NCI-H345 treated with DMSO at 0.1 percent for 48 hours (cell line): ENCODE measurements at regions not wholly inside any gene's neighbourhood (a gene's known extent, or its start where the extent isn't known, plus 50 kb on each side); places are given as distances from the start of the nearest gene placed in this dataset.
A peak's percentile ranks its signal among the peaks of the same experiment; 100 is the strongest.
"Not testable (repeated sequence)": the region's sequence is repeated elsewhere in the genome, so short reads cannot be mapped to it uniquely, and the experiment has no call there.

Experiments used
- DNase-seq: peaks from one replicate; lab custom pipeline; 2025; ENCODE audit not compliant: unreplicated experiment; lab: John Stamatoyannopoulos, UW

DNA sequence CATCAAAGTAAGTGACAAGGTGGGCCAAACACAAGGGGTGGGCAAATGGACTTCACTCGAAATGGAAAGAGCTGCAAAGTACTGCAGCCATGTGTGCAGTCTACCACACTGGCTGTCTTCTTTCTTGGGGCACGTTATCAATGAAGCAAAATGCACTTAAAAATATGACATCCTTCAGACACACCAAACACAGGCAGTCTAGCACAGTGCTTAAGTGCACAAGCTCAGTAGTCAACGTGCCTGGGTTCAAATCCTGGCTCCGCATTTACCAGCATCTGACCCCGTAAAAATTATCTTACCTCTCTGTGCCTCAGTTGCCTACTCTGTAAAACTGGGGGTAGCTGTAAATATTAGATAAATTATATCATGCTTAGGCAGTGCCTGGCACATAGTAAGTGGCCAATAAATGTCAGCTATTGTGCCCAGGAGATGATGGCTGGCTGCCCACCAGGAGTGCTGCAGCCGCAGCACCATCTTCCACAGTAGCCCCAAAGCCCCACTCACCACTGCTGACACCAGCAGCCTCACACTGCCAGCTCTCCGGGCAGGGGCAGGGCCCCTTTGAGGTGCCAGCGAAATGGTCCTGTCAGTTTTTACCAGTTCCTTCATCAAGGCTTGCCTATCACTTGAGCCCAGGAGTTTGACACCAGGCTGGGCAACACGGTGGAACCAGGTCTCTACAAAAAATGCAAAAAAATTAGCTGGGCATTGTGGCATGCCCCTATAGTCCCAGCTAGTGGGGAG lies 121.8 kb upstream of the SLC1A4 start:
- DNase-seq, result no peak

DNA sequence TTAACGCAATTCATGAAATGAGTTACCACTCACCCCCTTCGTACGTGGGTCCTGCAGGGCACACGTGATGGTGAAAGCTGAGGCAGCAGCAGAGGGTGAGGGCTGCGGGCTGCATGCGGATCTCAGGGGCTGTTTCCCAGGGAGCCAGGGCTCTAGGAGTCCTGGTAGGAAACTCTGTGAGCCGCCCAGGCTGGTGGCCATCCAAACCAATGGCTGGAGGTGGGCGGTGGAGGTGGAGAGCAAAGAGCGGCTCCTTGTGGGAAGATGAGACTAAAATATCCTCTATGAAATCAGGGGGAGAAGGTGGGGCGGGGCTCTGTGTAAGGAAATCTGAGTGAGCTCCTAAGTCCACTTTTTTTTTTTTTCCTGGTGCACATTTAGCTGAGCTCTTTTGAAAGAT lies 120.1 kb upstream of the SLC1A4 start:
- no peak for DNase-seq

DNA sequence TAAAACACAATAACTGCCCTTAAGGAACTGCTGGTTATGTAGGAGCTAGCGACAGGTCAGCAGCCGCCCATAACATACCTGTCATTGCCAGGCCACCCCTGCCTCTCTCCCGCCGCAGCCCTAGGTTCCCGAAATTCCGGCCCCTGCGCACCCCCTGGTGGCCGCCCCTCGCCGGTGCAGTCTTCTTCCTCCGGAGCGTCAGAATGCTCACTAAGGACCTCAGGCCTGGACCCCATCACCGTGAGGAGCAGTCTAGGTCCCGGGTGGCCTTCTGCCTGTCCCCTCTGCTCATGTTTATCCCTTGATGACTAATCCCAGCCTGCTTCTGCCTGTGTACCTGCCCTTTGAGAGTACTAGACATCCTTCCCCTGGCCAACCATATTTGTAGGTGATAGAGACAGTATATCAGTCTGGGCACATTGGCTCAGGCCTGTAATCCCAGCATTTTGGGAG lies 115.7 kb upstream of the SLC1A4 start:
- DNase-seq, result peak; percentile 43

DNA sequence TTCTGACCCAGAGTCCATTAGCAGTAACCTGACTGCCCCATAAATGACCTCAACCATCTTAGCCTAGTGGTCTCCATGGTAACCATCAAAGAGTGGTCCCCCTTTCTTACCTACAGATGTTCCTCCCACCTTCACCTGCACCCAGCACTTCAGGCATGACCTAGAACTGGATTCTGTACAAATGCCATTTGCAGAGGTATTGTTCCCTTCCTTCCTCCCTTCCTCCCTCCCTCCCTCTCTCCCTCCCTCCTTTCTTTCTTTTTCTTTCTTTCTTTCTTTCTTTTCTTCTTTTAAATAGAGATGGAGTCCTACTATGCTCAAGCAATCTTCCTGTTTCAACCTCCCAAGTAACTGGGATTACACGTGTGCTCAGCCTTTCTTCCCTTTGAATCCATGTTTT lies 114.6 kb upstream of the SLC1A4 start:
- DNase-seq, result no peak

DNA sequence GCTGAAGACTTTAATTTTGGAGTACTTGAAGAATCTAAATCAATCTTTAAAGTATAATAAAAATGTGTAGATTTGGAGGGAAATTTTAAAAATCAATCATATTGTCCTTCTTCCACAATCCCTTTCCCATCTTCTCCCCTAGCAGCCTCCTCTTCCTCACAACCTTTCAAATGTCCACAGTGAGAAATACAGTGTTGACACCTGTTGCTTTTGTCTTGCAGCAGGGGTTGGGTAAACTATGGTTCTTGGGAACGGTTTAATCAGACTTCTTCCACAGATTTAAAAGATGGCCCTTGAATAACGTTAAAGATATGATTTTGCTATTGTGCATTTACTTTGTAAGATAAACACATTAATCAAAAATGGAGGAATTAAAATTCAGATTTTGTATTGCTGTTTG lies 113.8 kb upstream of the SLC1A4 start:
- no peak for DNase-seq

DNA sequence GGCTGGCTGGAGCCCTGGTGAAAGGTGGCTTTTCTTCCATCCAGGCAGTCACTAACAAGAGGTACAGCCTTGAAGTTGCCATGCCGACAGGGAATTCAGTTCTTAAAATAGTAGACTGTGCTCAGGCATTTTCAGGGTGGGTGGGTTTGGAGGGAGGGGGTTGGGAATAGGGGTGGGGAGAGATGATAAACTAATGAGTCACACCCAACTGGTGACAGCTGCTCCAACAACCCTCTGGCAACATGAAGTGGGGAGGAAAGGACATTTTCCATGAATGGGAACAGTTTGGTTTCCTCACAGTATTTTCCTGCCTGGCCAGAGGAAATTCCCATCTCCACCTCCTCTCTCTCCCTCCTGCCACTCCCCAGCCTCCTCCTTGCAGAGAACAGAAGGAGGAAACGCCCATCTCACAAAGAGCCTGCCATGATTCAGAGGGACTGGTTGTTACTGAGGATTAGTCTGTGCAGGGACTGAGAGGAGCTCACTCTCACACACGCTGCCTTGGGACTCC lies 113.0 kb upstream of the SLC1A4 start:
- no peak for DNase-seq

DNA sequence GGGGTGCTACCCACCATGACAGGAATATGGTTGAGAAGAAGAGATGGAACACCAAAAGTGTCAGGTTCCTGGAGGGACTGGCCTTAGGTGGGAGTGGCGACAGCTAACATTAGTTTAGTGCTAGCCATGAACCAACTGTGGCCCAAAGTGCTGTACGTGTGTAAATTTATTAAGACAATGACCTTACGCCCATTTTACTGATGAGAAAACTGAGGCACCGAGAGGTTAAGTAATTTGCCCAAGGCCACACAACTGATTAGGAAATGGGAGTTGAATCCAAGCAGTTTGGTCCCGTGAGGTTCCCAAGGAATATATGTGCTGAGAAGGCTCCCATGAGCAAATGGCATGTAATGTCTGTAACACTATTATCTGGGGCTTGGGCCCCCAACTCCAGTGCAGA lies 109.5 kb upstream of the SLC1A4 start:
- DNase-seq, result no peak

DNA sequence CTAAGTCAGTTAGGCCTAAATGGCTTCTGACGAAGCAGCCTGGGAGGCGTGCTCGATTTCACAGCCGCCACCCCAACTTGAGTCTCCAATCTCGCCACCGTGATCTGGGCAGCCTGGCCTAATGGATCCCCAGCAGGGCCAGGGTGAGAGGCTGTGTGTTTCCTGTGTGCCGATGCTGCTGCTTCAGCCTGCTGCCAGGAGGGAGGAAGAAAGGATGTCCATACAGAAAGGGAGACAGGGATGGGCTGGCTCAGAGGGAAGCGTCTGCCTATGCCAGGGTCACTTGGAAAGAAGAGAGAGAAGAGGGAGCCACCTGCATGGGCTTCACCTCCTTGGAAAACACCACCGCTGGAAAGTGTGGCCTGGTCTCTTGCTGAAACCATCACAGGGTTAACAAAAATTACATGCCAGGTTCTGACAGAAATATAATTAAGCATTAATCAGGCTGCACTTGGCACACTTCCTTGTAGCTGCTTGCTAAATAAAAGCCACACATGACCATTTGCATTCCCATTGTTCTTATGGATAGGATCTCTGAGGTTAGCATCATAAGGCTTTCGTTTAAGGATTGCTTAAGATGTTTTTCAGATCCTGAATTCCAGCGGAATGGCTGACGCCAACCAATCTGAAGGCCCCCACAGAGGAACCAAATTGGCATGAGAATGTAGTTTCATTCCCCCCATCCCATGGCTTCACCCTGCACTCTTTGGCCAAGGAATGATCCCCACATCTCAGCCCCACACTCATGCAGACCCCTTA lies 108.8 kb upstream of the SLC1A4 start:
- no peak for DNase-seq

DNA sequence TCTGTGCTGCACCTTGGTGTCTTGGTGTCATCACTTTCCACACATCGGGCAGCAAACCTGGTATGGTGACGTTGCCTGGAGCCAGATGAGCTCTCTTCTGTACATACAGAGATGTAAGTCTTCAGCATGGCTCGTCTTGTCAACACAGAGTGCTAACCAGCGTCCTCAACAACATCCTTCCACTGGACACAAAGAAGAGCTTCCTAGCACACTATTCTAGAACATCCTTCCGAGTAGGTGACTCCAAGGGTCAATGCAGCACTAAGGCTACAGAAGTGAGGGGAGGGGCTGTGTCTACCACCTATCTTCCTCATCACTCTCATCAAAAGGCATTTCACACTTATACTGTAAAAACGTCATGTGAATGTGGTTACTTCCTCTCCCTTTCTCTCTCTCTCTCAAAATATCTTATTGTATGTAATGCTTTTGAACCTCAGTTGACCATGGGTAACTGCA lies 108.1 kb upstream of the SLC1A4 start:
- no peak for DNase-seq

DNA sequence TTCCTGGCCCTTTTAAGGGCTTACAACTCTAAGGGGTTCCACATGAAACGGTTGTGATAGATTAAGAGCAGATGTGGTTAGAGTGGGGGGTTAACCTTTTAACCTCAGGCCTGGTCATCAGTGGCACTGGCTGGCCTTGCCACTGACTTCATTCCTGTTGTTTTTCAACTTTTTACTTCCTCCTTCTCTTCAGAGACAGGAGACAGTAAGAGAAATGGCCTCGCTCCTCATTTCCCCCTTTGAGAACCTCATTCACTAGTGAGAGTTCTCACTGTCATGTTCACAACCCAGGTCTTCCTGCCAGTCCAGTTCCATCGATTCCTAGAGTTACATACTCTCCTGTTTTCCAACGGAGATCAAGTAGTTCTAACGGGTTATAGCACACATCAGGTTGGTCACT lies 101.6 kb upstream of the SLC1A4 start:
- DNase-seq, result no peak

DNA sequence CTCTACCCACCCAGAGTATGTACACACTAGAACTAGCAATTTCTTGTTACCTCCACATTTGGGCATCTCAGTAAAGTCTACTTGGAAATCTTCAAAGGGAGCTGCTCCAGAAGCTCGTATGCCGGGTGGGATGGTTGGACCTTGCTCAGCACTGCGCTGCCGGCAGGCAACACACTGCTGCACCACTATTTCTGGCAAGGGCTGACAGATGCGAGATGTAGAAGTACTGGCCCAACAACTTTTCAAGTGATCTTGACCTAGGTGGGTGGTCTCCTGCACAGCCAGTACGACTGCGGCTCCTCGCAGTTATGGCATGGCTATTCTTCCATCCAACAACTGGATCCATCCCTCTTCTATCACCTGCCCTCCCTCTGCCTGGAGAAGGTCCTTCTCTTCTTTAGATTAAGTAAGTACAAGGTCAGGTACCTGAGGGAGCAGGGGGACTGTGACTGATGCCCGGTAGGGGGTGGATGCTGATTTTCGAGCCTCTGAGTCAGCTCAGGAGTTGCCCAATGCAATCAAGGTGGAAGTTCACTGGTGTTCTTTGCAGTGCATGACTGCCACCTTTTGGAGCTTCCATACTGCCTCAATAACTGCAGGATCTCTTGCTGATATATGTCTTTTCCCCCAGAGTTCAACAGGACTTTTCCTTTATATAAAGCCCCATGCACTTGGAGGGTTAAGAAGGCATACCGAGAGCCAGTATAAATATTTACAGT lies 100.4 kb upstream of the SLC1A4 start:
- no peak for DNase-seq

DNA sequence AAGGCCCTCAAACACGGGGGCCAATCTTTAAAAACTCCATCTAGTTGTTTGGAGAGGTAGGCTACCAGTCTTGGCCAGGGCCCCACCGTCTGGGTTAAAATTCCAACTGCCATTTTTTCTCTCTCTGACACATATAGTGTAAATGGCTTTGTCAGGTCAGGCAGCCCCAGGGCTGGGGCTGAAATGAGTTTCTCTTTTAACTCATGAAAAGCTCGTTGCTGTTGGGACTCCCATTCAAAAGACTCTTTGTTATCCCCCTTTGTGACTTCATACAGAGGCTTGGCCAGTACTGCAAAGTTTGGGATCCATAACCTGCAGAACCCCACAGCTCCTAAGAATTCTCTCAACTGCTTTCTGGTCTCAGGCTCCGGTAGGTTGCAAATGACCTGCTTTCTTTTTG lies 99.4 kb upstream of the SLC1A4 start:
- DNase-seq, result no peak

DNA sequence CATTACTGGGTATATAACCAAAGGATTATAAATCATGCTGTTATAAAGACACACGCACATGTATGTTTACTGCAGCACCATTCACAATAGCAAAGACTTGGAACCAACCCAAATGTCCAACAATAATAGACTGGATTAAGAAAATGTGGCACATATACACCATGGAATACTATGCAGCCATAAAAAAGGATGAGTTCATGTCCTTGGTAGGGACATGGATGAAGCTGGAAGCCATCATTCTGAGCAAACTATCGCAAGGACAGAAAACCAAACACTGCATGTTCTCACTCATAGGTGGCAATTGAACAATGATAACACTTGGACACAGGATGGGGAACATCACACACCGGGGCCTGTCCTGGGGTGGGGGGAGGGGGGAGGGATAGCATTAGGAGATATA lies 92.6 kb upstream of the SLC1A4 start:
- not testable (repeated sequence) for DNase-seq

DNA sequence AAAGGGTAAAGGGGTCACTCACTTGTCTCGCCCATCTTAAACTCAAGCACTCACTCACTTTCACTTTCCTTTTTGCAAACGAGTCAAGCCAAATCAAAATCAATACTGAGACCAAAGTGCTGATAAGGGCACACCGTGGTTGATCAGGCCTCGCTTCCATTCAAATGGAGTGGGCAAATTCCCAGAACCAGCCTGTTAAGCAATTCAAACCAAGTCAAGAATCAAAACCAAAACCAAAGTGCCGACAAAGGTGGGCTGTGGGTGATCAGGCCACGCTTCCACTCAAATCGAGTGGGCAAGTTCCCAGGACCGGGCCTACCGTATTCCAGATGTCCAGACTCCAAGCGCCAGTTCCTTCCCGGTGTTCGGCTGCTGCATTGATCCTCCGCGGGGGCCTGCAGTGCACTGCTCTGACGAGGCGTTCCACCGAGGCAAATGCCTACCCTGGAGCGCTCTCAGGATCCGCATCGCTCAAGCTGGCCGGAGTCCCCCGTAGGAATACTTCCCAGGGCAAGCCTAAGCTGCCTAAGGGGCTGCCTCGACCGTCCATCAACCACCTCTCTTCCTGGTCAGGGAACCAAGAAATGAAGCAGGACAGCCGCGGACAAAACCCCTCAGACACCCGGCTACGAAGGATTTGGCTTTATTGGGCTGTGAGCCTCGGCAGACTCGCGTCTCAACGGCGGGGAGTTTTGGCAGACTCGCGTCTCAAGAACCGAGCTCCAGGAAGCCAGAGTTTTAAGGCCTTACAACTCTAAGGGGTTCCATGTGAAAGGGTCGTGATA lies 89.9 kb upstream of the SLC1A4 start:
- DNase-seq, result no peak

DNA sequence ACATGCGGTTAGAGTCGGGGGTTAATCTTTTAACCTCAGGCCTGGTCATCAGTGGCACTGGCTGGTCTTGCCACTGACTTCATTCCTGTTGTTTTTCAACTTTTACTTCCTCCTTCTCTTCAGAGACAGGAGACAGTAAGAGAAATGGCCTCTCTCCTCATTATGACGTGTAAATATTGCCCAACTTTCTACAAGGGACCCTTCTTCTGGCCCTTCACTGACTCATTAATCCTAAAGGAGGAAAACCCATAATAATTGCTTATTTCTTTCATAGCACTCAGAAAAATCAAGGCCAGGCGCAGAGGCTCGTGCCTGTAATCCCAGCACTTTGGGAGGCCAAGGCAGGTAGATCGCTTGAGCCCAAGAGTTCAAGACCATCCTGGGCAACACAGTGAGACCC lies 89.3 kb upstream of the SLC1A4 start:
- DNase-seq, result not testable (repeated sequence)

DNA sequence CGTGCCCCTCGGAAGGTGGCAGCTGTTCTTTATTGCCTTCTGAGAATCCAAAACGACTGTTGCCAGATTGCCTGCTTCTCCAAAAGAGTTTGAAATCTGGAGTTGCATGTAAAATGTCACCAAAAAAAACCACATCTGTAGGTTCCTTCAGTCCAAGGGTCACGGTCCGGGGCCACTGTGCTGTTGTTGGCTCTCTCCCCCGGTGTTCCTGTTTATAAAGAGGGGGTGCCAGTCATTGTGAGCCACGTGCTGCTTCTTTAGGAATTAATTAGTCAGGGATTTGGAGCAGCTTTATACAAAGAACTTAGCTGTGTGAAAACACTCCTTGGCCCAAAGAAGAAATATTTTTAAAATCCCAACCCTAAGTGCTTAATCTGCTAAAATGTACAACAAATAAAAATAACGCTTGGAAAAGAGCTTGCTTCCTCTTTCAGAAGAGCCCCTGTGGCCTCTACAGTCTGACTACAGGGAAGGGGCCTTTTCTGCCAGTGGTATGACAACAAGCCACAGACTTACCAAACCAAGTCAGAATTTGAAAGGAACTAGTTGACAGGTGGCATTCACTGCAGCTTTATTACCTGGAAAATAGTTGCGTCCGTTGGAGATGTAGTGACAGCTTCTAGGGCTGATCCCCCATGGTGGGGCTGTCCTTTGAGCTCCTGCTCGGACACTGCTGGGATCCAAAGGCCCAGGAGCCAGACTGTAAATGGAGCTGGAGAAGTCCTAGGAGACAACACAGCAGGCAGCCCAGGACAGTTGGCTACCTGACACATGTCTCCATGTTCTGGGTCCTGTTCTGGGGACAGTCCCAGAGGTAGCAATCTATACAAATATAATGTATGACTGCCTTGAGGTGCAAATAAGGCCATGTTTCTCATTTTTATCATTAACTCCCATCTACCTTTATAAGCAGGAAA lies 84.5 kb upstream of the SLC1A4 start:
- no peak for DNase-seq

DNA sequence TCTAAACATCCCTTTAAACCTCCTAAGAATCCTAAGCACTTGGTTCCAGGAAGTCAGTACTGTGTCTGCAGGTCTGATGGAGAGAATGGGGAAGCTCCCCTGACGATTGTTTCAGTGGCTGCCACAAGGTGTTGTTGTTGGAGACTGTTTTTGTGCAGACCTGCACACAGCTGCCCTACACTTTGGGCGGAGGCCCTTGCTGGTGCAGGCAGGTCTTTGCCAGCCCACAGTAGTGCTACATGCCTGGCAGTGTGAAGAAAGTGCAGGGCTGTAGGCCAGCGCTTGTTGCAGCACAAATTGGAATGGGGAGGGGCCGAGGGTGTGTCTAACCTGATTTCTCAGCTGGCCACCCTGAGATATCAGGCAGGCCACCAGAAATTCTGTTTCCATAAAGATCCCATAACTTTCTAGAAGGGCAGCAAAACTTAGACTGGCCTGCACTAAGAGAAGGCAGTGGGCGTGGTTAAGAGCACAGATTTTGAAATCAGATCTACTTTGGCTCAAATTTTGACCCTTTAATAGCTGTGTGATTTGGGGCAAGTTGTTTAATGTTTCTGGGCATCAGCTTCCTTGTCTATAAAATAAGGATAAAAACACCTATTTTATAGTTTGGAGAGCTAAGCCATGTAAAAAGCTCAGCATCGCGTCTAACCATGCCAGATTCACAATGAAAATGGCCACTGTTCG lies 83.7 kb upstream of the SLC1A4 start:
- no peak for DNase-seq

DNA sequence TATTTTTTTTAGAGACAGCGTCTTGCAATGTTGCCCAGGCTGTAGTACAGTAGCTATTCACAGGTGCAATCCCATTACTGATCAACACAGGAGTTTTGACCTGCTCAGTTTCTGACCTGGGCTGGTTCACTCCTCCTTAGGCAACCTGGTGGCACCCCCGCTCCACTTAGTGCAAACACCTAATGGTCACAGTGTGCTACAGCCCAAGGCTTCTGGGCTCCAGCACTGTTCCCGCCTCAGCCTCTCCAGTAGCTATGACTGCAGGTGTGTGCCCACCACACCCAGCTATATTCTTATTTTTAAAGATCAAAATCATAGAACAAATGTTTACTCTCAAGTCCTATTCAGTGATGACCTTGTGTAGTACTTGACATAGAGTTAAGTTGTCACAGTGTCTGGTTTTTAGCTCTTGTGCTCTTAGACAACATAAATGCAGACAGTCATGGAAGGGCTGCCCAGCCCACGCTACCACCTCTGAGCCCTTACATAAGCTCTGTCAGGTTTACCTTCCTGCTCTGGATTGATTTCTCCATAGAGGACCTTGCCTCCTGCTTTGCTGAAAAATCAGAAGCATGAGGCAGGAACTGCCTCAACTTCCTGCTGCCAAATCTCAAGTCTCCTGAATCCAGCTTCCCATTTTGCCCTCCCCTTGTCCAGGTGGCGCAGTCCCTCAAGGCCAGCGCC lies 82.2 kb upstream of the SLC1A4 start:
- no peak for DNase-seq

DNA sequence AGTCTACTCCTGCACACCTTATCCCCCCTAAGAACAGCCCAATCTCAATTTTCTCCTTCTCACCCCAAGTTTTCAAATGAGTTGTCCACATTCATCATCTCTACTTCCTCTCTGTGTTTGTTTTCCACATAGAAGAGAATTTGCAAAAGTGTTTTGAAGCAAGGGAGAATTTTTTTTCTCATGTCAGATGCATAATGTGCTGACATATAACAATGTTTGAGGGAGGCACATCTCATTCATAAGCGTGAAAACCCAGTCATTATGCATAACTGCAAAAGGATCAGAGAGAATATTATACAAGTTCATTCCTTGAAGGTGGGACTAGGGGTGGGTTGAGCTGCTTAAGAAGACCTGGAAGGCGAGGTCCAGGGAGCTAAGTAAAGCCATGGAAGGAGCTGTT lies 80.8 kb upstream of the SLC1A4 start:
- DNase-seq, result no peak
